ENCODE measurements at regions not wholly inside any gene's neighbourhood (a gene's known extent, or its start where the extent isn't known, plus 50 kb on each side); places are given as distances from the start of the nearest gene placed in this dataset.

DNA sequence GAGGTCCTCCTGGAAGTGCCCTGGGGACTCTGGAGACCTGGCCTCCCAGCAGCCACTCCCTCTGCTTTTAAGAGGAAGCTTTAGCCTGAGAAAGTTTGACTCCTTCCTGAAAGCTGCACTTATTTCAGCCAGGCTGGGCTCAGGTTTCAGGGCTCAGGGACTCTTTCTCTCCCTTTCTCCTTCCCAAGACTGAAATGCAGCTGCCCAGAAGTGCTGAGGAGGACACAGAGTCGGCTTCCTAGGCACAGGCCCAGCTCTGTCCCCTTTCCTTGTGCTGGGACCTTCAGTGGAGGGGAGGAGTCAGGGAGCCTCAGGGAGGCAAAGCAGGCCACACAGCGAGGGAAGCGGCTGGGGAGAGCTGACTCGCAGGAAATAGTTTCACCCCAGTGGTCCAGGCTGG, 137.3 kb downstream of the NAV1 start:
- DNase-seq, result peak in 2 of 10 donors; percentile 46 to 82
- intact Hi-C loops (cut with DNase I), result no loop called here

DNA sequence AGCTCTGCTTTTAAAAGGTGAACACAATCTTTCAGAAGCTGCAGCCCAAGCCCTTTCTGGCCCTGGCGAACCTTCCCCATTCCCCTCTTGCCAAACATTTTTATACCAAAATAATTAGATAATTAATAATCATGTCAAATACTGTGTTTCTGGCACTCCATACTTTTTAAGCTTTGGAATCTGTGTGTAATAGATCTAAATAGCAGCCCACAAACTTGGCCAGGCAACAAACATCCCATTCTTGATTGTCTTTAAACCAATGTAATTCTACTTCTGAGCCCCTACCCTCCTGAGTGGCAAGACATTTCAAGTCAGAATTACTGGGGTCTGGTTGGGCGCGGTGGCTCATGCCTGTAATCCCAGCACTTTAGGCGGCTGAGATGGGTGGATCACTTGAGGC, 137.7 kb downstream of the NAV1 start:
- peak in 1 of 10 donors; percentile 33 for DNase-seq
- intact Hi-C loops (cut with DNase I), result no loop called here

DNA sequence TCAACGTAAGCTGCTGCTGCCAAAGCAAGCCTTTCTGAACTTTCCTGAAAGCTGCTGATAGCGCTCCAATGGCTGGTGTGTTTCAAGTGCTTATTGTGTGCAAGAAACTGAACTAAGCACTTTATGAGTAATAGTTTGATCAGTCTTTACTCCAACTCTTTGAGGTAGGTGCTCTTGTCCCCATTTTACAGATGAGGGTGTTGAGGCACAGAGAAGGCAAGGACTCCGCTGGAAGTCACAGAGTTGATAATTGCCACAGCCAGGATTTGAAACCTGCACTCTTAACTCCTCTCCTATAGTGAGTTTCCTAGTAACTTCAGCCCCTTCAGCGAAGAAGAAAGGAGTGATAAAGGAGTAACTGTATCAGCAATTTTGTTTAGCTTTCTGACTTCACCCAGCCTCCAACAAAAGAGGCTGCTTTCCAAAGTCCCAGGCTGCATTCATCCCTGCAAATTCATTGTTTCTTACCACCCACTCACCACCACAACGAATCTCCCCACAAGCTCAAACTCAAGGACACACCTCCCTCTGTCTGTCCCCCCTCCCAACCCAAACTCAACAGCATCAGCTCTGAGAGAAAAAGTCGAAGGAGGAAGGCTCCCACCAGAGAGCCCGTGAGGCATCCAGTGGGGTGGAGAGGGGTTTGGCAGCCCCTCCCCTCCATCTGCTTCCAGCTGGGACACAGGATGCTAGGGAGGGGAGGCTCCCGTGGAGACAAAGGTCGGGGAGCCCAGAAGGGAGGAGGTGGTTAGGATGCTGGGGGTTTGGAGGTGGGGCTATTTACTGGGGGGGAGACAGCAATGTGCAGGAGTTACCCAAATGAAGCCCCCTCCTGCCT, 139.6 kb downstream of the NAV1 start:
- intact Hi-C loops (cut with DNase I), result no loop called here
- peak in 2 of 10 donors; percentile 35 to 55 for DNase-seq

DNA sequence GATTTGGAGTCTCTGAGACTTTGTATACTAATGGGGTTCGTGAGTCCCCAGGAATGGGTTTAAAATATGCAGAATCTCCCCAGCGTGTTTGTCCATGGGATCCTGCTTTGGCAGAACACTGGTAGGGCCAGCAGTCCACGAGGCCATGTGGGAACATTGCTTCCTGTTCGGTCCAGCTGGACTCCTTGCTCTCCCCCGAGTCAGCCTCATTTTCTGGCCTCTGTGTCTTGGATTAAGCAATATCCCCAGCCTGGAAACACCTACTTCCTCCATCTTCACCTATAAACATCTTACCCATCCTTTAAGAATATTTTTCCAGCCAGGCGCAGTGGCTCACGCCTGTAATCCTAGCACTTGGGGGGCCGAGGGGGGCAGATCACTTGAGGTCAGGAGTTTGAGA, 142.4 kb downstream of the NAV1 start:
- DNase-seq, result peak in 1 of 10 donors; percentile 43
- intact Hi-C loops (cut with DNase I), result no loop called here

DNA sequence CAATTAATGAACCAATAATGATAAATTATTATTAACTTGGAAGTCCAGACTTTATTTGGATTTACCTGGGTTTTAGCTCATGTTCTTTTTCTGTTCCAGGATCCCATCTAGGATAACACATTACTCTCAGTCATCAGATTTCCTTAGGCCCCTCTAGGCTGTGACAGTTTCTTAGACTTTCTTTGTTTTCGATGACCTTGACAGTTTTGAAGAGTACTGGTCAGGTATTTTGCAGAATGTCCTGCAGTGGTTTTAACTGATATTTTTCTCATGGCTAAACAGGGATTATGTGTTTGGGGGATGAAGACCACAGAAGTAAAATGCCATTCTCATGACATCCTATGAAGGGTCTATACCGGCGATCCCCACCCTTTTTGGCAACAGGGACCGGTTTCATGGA, 144.0 kb downstream of the NAV1 start:
- peak in 1 of 10 donors; percentile 25 for DNase-seq
- intact Hi-C loops (cut with DNase I), result no loop called here

DNA sequence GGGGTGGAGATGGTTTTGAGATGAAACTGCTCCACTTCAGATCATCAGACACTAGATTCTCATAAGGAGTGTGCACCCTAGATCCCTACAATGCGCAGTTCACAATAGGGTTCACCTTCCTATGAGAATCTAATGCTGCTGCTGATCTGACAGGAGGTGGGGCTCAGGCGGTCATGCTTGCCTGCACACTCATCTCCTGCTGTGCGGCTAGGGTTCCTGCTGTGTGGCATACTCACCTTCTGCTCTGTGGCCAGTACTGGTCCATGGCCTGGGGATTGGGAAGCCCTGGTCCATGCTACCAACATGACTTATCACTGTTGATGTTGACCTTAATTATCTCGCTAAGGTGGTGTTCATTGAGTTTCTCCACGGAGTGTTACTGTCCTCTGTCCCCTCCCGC, 144.5 kb downstream of the NAV1 start:
- intact Hi-C loops (cut with DNase I), result no loop called here
- peak in 1 of 10 donors; percentile 49 for DNase-seq

DNA sequence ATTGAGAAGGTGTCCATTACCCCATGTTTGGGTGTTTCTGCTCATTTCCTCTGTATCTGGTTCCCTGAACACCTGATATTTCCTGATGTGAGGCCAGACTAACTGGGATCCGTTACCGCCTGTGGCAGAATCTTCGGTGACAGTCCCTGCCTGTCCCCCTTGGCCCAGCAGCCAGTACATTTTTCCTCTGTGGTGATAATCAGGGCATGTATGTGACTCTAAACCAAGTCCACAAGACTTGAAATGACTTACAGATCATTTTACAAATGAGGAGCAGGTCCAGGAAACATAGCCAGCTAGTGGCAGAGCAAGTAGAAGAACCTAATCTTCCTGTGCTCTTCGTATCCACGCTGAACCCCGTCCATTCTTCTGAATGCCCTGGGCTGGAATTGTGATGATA, 143.5 kb upstream of the IPO9 start:
- intact Hi-C loops (cut with DNase I), result no loop called here
- peak in 1 of 10 donors; percentile 30 for DNase-seq

DNA sequence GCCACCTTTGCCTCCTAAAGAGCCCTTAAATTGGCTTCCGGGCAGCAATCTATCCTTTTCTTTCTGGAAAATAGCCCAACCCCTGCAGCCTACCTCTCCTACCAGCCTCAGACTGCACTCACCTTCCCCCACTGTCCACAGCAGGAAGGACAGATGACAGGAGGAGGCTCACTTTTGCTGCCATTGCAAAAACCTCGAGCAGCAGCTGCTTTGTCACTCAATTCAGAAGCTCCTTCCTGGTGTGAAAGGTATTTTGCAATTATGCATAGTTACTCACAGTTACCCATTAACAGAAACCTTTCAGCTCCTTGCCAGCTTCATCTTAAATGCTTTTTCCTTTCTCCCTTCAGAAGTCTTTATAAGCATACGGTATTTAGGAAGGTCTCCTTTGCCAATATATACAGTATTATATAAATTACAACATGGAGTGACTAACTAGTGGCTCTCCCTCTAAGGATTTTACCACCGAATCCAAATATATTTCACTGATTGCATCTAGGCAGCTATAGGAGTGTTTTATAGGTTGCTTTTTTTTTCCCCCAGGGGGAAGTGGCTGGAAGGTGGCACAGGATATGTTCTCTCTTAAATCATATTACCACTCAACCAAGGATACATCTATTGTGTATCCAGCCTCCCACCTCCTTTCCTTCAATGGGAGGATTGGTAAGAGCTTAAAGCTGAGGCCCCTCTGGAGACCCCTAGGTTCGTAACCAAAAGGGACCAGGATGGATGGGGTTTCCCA, 142.1 kb upstream of the IPO9 start:
- DNase-seq, result peak in 1 of 10 donors; percentile 49
- intact Hi-C loops (cut with DNase I), result no loop called here

DNA sequence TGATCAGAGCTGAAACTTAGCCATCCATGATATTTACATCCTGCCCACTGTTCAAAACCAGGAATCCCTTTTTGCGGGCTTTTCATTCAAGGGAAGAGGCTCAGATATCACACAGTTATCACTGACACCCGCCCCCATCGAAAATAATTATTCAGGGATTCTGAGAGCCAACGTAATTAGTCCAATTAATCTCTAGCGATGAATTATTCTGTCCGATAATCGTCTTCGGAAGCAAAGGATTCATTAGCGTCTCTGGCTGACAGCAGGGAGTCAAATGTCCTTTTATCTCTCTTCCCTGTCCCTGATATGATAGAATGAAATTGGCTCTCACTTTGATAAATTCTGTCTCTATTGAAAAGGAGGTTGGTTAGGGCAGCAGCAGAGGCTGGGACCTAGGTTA, 140.4 kb upstream of the IPO9 start:
- DNase-seq, result no peak
- intact Hi-C loops (cut with DNase I), result no loop called here

DNA sequence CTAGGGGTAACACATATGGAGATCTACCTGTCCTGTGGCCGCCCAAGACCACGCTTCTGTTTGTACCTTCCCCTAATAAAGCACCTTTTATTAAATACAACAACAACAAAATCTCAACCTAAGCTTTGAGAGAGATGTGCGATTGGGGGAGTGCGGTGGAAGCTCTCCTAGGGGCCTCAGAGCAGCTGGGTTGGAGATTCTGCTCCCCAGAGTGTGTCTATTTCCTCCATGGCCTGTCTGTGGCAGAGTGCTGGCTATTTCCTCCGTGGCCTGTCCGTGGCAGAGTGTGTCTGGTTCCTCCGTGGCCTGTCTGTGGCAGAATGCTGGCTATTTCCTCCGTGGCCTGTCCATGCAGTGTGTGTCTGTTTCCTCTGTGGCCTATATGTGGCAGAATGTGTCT, 139.3 kb upstream of the IPO9 start:
- intact Hi-C loops (cut with DNase I), result no loop called here
- DNase-seq, result peak in 1 of 10 donors; percentile 24

DNA sequence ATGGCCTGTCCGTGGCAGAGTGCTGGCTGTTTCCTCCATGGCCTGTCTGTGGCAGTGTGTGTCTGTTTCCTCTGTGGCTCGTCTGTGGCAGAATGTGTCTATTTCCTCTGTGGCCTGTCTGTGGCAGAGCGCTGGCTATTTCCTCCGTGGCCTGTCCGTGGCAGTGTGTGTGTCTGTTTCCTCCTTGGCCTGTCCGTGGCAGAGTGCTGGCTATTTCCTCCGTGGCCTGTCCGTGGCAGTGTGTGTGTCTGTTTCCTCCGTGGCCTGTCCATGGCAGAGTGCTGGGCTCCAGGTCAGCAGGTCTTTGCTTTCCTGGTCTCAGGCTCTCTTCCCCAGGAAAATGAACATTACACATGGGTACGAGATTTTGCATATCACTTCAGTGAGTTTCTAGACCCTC, 138.4 kb upstream of the IPO9 start:
- peak in 1 of 10 donors; percentile 51 for DNase-seq
- intact Hi-C loops (cut with DNase I), result no loop called here

DNA sequence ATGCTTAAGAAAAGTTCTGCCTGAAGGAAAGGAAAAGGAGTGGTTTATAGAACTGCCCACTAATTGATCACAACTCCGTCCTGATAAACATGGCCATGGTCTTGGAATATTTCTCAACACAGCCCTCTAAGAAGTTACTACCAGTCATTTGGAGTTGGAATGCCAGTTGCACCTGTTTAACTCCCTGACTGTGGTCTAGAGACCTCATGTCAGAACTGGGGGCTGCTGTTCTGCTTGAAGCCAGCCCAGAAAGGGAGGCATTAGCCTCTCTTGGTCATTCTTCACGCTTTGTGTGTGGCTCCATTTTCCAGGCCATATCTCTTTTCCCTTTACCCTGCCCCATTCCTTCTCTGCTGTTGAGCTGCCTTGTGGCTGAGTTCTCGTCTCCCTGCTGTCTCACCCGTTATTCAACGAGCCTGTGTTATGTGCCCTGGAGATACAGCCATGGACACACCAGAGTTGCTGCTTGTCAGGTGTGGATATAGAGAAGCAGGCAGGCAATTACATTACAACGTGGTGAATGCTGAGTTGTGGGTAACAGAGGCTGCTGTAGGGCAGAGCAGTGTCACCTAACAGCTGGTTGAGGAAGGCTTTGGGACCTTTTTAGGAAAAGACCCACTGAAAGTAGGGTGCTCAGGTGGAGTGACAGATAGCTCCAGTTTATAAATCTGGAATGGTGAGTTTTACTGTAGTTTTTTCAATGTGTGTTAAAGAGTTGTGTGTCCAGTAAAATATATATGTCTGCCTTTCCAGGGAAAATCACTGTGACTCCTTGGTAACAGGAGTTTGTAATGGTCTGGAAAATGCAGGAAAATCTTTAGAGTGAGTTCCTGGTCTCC, 137.0 kb upstream of the IPO9 start:
- intact Hi-C loops (cut with DNase I), result no loop called here
- peak in 1 of 10 donors; percentile 2 for DNase-seq

DNA sequence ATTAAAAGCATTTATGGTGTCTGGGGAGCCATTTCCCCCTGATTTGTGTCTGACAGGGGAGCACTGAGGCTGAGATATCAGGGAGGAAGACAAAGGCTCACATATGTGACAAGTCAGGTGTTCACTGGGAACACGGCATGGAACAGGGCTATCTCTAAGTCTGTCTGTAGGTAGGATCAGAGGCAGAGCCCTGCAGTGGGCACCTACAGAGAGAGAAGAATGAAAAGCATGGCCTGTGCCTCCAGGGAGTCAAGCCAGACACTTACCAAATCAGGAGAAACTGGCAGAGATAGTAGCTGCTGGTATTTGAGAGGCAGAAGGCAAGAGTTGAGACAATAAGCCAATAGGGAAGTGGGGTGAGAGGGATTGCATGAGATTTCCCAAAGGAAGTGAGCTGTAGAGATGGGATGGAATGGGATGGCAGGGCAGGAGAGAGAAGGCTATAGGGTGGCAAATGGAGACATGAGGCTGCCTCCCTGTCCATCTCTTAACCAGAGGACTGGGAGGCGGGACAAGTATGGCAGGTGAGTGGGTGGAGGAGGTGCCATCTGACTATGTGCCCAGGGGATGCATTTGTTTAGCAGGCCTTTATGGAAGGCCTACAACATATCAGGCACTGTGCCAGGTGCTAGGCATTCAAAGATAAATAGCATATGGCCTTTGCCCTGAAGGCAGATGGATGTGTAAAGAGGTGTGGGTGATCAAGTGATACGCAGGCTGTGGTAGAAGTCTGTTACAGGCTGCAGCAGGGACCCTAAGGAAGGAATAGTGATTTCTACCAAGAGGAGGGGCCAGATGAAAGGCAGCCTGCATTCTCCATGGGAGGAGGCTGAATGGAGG, 136.2 kb upstream of the IPO9 start:
- intact Hi-C loops (cut with DNase I), result no loop called here
- DNase-seq, result peak in 1 of 10 donors; percentile 53

DNA sequence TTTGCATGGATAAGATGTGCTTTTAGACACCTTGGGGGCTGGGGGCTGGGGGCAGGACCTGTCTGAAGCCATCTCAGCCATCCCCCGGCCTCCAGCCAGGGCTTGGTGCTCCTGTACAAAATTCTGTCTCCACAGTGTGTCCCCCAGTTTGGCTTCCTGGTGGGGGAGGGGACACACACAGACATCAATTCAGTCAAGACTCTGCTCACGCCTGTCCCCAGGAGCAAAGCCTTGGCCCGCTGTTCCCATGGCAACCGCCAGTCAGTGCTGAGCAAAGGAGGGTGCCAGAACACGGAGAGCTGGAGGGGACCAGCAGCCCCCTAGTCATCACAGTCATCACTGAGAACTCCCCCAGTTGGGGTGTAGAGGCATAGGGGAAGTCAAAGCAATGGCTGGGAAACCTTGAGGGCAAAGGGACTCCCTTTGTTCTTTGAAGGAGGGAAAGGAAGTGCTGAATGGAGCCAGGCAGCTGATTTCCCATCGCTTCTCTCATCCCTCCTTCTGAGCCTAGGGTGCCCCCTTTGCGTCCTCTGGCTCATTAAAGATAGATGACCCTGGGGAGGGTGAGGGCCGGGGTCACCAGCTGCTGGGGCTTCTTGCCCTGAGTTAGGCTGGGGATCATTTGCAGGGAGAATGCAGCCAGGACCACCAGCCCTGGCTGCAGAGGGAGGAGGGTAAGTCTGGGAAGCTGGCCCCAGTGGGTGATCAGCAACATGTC, 134.9 kb upstream of the IPO9 start:
- peak in 4 of 10 donors; percentile 52 to 92 (median 72) for DNase-seq

DNA sequence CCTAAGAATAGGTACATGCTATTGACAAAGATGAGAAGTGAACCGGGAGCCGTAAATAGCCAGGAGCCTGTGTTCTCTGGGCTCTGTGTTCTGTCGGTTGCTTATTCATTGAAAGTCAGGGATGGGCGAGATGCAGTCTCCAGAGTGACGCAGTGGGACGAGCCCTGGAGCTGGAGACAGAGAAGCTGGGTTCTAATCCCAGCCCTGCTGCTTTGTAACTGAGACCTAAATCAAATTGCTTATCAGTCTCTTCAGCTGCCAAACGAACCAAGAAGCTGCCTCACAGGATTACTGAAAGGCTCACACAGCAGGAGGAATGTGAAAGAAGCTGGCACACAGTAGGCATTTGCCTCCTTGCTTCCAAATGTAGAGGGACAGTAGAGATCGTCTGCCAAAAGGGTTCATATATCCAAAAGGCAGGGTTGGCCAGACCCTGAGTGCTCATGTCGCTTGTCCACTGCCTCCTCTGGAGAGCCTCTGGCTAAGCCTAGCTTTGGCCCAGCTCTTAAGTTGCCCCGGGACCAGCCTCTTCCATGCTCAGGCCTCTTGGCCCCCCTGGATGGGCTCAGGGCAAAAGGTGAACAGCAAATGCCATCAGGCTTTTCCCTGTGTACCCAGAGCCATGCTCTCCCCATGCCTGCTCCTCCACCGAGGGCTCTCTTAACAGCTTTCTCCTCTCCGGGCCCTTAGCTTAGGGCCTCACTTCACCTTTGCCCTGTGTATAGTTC, 134.2 kb upstream of the IPO9 start:
- peak in 3 of 10 donors; percentile 68 to 81 (median 80) for DNase-seq
- intact Hi-C loops (cut with DNase I), result loop anchor here (5.0 kb wide), 1 partner anchor 47 kb away; no protein-coding TSS in a partner anchor

More for the DNA sequence above, 134.9 kb upstream of the IPO9 start:
- intact Hi-C loops (cut with DNase I), result no loop called here

DNA sequence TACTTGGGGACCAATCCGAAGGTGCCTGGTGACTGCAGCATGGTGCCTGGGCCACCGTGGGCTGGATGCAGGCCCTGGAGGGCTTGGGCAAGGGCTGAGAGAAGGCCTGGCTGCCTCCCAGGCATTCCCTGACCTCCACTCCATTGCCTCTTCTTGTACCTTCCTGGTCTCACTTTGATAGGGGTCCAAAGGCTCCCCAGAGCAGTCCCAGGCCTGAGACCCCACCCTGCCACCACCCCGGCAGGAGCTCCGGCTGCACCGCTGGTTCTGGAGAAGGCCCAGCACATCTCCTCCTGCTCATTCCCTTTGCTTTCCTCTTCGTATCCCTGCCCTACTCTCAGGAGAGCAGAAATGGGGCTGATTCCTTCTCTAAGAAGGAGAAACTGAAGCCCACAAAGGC, 133.3 kb upstream of the IPO9 start:
- DNase-seq, result peak in 1 of 10 donors; percentile 62
- intact Hi-C loops (cut with DNase I), result loop anchor here (5.0 kb wide), 1 partner anchor 48 kb away; no protein-coding TSS in a partner anchor

DNA sequence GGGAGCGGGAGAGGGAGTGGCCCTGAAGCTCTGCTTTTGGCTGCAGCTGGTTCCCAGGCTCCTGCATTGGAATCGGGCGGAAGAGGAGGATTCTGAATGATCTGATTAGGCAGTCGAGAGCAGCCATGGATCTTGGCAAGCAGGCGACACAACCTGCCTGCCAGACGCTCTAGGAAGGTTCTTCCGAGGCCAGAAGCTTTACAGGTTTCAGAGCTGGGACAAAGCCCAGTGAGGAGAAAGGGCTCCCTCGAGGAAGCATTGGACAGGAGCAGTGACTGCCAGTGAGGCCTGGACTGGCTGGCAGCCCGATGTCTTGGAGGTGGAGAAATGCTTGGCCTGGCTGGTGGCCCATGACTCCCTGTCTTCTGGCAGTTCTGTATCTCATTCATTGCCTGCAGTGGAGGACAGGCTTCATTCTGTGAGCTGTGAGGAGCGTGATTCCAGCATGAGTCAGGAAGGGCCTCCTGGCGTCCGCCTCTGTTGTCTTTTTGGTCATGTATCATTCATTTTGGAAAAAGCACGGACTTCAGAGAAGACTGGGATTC, 132.7 kb upstream of the IPO9 start:
- peak; percentile 59 to 95 (median 74) for DNase-seq
- intact Hi-C loops (cut with DNase I), result loop anchor here (5.0 kb wide), 1 partner anchor 49 kb away; no protein-coding TSS in a partner anchor

DNA sequence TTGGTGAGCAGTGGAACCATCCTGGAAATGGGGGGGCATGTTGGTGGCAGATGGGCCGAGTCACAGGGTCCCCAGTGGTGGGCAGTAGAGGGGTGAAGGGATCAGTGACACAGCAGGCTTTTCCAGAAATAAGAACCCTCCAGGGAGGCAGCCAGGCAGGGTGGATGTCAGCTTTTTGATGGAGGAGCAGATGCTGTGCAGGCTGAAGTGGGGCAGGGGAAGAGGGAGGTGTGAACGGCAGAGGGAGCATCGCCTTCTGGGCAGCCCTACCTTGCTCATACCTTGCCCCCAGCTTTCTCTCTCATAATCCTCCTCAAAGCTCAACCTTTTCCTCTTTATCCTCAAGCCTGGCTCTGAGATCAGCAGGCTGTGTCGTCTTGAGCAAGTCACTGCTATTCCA, 131.8 kb upstream of the IPO9 start:
- intact Hi-C loops (cut with DNase I), result loop anchor here (5.0 kb wide), 1 partner anchor 50 kb away; no protein-coding TSS in a partner anchor
- DNase-seq, result peak in 1 of 10 donors; percentile 38
